Stimulated activated CD8-positive, alpha-beta memory T cell treated with anti-CD3 and anti-CD28 coated beads, Interleukin-12 subunit alpha, Interleukin-12 subunit beta, amount 100 ng/mL, for 24 hours (primary cell): ENCODE measurements at regions not wholly inside any gene's neighbourhood (a gene's known extent, or its start where the extent isn't known, plus 50 kb on each side); places are given as distances from the start of the nearest gene placed in this dataset.
"Not testable (repeated sequence)": the region's sequence is repeated elsewhere in the genome, so short reads cannot be mapped to it uniquely, and the experiment has no call there.

Experiments
- DNase-seq: peaks from one replicate; pipeline ENCODE4 v3.0.0-alpha.2; 2020; ENCODE audit errors: extremely low read depth

DNA sequence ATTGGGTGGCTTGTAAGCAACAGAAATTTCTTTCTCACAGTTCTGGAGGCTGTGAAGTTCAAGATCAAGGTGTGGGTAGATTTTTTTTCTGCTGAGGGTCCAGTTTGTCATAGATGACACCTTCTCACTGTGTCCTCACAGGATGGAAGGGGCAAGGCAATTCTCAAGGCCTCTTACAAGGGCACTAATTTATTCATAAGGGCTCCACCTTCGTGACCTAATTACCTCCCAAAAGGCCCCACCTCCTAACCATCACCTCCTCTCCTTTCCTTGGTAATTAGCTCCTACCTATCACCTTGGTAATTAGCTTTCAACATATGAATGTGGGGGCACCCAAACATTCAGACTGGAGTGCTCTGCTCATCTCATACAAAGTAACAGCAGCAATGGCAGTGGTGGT lies 92.3 kb upstream of the CD44 start:
- no peak for DNase-seq

DNA sequence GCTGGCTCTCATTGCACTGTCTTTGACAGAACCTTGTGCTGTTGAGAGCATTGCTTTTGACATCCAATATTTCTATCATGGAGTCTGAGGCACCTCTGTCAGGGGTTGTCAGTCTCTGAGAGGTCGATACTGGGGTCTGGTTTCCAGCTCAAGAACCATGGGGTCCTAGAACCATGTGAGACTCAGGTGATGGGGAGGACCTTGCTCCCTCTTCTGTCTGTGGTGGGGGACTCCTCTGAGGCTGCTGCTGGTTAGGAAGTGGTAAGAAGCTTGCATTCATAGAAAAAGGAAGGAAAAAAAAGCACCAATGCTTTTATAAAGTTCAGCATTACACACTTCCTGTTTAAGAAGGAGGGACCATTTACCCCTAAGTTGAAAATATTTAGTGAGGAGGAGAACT lies 91.8 kb upstream of the CD44 start:
- DNase-seq = no peak

DNA sequence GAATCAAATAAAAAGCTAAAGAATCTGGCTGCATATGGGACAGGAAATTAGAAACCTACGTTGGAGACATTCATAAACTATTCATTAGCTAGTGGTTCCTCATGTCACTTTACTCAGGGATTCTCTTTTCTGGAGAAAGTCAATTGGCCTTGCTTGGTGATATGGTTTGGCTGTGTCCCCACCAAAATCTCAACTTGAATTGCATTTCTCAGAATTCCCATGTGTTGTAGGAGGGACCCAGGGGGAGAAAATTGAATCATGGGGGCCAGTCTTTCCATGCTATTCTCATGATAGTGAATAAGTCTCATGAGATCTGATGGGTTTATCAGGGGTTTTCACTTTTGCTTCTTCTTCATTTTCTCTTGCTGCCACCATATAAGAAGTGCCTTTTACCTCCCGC lies 91.2 kb upstream of the CD44 start:
- DNase-seq = no peak

DNA sequence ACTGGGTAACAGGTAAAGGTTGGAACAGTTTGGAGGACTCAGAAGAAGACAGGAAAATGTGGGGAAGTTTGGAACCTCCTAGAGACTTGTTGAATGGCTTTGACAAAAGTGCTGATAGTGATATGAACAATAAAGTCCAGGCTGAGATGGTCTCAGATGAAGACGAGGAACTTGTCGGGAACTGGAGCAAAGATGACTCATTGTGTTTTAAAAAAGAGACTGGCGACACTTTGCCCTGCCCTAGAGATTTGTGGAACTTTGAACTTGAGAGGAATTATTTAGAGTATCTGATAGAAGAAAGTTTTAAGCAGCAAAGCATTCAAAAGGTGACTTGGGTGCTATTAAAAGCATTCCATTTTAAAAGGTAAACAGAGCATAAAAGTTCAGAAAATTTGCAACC lies 90.6 kb upstream of the CD44 start:
- not testable (repeated sequence) for DNase-seq

DNA sequence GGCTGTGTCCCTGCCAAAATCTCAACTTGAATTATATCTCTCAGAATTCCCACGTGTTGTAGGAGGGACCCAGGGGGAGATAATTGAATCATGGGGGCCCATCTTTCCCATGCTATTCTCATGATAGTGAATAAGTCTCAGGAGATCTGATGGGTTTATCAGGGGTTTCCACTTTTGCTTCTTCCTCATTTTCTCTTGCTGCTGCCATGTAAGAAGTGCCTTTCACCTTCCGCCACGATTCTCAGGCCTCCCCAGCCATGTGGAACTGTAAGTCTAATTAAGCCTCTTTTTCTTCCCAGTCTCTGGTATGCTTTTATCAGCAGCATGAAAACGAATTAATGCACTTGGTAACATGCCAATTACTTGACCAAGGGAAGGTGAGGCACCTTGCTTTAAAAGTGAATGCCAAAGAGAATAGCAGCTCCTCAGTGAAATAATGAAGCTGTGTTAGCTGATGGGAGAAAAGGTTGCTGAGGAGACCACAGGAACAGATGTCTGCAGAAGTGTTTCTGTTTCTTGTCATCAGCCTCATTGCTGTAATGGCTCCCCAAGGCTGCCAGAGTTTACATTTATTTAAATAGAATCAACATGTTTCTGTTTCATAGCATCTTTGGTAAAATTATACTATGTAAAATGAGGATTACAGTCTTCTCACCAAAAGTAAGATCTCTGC lies 89.0 kb upstream of the CD44 start:
- DNase-seq = no peak

DNA sequence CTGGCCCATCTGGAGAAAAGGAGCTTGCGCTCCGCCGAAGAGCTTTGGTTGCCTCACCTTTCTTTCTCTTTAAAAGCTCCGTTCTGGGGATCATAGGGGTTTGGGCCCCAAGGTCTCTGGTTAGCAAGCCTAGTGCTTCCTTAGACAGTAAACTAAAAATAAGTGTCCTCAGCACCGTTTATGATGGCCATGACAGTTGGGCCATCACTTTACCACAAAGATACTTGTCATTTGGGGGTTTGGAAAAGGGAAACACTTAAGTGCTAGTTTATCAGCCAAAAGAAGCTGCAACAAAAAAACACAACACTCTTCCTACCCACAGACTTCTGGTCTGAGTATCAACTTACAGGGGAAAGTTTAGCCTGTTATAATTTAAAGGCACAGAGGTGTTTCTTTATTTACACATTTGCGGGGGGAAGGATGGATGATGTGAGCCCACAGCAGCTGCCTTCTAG lies 88.4 kb upstream of the CD44 start:
- no peak for DNase-seq

DNA sequence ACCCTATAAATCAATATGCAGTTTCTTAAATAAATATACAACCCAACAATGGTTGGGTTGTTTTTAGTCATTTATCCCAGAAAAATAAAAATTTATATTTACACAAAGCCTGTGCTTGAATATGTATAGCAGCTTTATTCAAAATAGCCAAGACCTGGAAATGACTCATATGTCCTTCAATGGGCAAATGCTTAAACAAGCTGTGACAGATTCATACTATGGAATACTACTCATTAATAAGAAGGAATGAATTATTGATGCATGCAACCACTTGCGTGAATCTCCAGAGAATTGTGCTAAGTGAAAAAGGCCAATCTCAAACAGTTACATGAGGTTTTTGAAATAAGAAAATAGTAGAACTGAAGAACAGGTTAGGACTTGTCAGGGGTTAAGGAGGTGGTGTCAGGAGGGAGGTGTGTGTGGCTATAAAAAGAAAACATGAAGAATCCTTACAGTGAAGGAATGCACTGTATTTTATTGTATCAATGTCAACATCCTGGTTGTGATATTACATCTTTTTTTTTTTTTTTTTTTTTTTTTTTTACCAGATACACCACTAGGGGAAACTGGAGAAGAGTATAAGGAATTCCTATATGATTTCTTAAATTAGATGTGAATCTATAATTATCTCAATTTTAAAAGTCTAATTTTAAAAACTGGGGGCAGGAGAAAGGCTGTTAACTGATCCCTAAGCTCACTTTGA lies 82.4 kb upstream of the CD44 start:
- no peak for DNase-seq

DNA sequence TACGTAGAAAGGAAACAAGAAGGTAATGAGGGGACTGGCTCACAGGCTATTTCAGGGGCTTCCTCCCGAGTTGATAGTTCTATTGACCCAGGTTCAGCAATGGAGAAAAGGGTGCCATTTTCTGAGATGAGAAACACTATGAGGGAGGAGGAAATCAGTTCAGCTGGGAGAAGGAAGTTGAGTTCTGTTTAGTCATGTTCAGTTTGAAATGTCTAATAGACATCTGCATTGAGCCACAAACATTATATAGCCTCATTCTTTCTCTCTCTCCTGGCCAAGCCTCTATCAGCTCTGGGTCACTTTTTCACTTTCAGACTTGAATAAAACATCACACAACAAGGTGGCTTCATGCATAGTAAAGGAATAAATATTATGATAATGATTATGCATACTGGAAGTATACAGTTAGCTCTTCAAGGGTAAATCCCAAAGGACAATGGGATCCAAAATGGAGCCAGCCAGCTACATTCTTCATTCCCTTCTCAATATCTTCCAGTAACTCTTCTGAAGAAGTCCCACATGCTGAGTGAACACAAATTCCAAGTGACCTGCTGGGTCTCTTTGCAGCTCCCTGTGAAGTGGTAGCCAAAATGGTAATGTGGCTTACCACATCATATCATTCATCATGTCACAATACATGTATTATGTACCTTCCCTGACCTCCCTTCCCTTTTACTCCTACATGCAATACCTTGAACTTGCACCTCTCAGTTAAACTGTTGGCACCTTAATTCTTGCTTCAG lies 80.9 kb upstream of the CD44 start:
- DNase-seq = no peak

DNA sequence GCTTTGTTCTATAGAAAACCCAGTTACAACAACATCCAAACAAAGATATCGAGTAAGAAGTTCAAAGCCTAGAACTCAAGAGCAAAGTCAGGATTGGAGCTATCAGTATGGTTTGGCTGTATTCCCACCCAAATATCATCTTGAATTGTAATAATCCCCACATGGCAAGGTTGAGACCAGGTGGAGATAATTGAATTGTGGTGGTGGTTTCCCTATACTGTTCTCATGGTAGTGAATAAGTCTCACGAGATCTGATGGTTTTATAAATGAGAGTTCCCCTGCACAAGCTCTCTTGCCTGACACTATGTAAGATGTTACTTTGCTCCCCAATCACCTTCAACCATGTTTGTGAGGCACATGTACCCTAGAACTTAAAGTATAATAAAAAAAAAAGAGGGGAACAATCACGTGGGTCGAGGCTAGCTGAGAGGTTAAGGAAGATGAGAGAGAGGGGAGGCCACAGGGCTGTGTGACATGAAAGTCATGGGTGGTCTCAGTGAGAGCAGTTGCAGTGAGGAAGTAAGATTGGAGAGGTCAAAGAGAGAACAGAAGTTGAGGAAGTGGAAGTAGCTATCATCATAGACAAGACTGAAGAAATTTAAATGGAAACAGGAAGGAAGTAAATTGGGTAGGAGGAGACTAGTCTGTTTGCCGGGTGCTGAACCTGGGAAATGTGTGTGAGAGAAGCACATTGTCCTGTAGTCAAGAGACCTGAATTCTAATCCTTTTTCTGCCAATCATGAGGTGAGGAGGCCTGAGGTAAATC lies 80.1 kb upstream of the CD44 start:
- no peak for DNase-seq

DNA sequence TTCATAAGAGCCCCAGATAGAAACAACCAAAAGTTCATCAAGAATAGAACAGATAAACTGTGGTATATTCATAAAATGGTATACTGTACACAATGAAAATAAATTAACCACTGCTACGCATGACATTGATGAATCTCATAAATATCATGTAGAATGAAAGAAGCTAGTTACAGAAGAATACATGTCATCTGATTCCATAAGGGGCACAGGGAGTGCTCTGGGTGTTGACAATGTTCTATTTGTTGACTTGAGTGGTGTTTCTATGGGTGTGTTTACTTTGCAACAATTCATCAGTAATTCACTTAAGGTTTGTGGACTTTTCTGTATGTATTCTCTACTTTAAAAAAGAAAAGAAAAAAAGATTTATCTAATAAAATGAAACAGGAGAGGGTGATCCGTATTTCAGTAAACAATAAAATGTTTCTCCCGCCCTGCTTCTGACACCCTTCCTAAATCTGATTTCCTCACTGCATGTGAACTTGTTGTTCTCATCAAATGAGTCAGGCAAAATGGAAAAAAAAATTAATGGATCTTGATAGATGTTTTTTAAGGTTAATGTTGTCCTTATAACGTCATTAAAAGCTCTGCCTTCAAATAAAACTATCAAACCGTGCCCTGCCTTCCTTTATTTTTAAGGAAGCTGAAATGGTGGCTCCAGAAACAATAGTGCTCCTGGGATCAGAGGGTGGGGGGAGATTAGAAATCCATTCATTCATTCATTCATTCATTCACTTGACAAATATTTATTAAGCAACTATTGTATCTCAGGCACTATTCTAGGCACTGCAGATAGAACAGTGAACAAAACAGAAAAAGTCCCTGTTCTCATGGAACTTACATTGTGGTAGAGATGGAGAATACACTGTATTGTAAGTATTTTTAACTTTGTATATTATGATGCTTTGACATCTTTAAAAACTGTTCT lies 77.2 kb upstream of the CD44 start:
- no peak for DNase-seq

DNA sequence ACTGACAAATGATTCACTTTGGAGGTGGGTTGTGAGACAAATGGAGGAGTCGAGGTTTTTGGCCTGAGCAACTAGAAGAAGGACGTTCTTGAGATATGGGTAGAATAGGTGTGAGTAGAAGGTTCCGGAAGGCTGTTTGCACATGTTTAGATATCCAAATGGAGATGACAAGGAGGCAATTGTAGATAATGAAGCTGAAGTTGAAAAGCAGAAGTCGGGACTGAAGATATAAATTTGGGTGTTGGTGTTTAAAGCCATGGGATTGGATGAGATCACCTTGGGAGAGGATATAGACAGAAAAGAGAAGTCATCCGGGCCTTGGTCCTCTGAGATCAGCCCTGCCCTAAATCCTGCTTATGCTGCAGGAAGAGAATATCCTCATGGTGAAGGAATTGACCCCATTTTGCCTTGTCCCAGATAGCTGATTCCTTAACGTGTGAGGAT lies 75.5 kb upstream of the CD44 start:
- DNase-seq = no peak

DNA sequence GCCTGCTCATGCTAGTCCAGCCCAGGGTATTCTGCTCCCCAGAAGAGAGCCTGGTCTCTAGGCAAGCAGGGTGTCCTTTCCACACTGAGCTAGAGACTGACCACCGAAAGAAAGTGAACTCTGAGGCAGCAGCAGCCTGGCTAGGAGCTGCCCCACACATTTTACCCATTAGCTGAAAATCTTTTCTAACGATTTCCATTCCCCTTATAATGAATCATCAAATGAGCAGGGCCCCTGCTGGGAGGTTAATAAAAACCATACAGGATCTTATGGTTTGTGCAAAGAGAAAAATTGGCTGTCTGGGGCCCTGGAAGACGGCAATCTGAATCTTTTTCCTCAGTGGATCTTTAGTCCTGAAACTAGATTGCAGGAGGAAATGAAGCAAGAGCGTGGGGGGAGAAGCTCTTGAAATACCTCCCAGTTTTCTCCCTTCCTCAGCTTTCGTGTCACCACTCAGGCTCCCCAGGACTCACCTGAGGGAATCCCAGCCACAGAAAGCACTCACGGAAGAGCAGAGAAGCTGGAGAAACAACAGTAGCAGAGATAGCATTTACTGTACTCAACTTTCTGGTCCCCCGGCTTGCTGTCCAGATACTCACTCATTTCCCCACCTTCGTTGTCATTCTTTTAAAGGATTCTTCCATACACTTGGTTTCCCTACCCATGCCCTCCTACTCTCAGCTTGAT lies 74.7 kb upstream of the CD44 start:
- DNase-seq = no peak

DNA sequence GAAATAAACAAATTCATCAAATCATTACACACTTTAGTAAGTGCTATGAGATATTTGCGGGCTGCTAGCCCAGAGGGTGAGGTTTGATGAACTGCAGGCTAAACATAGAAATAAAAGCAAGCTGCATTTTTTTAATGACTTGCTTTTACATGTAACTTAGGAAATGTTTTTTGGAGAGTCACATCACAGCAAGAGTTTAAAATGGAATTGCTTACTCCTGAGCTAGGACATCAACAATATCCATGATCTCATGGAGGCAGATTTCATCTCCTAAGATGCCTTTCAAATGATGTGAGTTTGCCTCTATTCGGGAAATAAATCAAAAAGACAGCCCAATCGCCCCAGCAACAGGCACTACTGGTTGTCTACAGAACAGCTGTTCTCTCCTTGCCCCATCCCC lies 73.4 kb upstream of the CD44 start:
- DNase-seq = no peak

DNA sequence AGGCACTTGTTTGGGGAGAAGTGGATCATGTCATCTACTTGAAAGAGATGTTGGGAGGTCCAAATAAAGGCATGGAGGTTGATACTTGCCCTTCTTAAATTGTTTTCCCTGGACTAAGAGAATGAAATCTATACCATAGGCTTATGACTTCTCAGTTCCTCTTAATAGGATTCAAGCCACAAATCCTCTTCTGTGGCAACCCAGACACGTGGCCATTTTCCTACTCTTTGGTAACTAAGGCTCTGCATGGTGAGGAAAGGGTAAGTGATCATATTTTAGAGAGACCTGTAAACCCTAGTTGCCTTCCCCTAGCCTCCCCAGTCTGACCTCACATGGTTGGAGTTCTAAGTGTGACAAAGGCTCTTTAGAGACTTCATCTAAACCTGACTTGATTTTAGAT lies 72.9 kb upstream of the CD44 start:
- DNase-seq = no peak

DNA sequence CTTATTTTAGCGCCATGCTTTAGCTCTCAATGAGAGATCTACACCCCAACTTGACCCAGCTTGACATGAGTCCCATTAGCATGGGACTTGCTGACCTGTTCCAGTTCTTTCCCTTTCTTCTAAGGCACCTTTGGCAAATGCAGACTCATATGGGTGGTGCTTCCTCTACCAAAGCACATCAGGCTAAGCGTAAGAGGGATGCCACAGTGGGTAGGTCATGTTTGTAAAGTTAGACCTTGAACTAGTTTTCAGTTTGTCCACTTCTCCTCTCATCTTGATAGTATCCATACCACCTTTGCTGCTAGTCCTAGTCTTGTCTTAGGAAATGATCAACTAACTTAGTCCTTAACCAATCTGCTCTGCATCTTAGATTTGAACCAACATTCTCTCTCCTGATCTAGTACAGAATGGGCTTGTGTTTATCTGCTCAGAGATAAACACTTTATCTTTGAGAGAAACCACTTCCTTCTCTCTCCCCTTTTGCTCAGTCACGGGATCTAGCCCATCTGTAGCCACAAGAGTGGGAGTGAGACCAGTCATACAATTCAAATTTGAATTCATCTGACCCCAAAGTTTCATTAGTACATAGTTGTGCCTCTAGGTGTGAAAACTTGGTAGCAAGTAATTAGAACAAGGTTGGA lies 72.1 kb upstream of the CD44 start:
- DNase-seq = no peak

DNA sequence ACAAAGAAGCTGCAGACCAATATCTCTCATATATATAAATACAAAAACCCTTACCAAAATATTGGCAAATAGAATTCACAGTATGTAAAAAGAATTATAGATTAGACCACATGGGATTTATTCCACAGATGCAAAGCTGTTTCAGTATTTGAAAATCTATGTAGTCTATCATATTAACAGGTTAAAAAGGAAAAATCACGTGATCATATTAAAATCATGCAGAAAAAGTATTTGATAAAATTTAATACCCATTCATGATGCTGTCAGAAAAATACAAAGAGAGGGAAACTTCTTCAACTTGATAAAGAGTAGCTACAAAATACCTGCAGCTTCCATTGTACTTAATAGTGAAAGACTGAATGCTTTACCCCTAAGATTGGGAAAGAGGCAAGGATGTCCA lies 67.2 kb upstream of the CD44 start:
- no peak for DNase-seq

DNA sequence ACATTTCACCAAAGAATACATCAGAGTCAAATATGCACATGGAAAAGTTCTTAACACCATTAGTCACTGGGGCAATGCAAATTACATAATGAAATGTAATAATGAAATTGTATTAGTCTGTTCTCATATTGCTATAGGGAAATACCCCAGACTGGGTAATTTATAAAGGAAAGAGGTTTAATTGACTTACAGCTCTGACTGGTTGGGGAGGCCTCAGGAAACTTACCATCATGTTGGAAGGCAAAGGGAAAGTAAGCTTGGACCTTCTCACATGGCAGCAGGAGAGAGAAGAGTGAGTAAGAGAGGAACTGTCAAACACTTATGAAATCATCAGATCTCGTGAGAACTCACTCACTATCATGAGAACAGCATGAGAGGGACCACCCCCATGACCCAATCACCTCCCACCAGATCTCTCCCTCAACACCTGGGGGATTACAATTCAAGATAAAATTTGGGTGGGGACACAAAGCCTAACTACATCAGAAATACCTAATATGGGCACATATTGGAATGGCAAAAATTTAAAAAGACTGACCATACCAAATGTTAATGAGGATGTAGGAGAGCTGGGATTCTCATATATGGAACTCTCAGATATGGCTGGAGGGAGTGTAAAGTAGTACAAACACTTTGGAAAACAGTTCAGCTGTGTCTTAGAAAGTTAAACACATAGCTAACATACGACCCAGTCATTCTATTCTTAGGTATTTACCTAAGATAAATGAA lies 65.1 kb upstream of the CD44 start:
- DNase-seq = no peak

DNA sequence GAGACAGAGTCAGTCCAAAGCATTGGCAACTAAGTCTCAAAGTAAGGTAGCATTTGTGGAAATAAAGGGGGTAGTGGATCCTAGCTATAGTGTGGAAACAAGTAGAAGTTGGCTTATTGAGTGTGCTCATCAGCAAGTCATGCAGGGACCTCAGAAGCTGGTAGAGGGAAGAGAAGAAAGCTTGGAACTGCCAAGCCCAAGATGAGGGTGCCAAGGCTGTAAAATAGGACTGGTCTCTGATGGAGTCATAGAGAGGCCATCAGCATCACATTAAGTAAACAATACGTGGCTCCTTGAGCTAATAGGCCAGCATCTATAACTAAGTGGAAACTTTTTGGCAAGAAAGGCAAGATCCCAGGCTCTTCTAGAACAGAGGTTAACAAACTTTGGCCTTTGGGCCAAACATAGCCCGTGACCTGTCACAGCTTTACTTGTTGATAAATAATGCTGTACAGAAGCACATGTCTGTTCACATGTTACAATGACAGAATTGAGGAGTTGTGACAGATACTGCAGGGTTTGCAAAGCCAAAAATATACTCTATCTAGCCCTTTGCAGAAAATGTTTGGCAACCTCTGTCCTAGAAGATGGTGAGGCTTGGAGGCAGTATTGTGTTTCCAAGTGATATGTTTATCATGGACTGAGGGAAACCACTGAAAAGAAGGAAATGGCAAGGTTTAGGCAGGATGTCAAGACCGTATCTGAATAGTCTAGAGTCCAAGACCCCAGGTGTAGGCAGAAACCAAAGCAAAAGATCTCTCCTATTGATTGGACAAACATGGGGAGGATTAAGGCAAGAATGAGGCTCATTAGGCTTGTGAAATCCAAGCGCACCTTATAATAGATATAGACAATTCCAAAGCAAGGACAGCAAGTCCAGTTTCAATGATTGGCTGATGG lies 62.5 kb upstream of the CD44 start:
- DNase-seq = no peak
